HCT116 (cell line): ENCODE measurements at regions not wholly inside any gene's neighbourhood (a gene's known extent, or its start where the extent isn't known, plus 50 kb on each side); places are given as distances from the start of the nearest gene placed in this dataset.

ENCODE experiments used
- ATAC-seq: fragments of 200-7000 bp; cut with Tn5 transposase; 2 replicates; pipeline ENCODE4 v1.9.1; 2020; ENCODE audit warnings: mild to moderate bottlenecking, moderate library complexity
- BruUV-seq: library from RNA; stranded (reverse); fragments of 400-500 nt; replicated peaks from 2 replicates; lab custom pipeline; 2021; lab: Mats Ljungman, UMichigan
- CTCF ChIA-PET: fragments of 300-600 bp; sonication (Branson Sonifier 250); formaldehyde crosslinking; loops from one replicate; lab custom pipeline; 2021; ENCODE audit warnings: antibody characterized with exemption; lab: Charles Lee
- POLR2A ChIA-PET: fragments of 300-600, 350-600 bp; sonication (Branson Sonifier 250); formaldehyde crosslinking; loops from one replicate; lab custom pipeline; 2021; ENCODE audit warnings: antibody characterized with exemption; lab: Charles Lee
- RAD21 ChIA-PET, 2 experiments: fragments of 300-600 bp; sonication (Branson Sonifier 250); formaldehyde crosslinking; loops; one replicate each; lab custom pipeline; 2023; ENCODE audit warnings: low total read pairs in 2 of 2; ENCODE audit not compliant: uncharacterized antibody in 2 of 2, unreplicated experiment in 2 of 2, low non-redundant PET in 1 of 2; lab: Charles Lee
- DNase-seq: peaks from one replicate; pipeline ENCODE4 v3.0.0-alpha.2; 2010; ENCODE audit warnings: low read depth, low spot score
- H2AFZ ChIP-seq: fragments of 200-600 bp; shearing (Covaris generic), sonication (generic); 2 replicates; pipeline ENCODE4 v1.6.1; 2017; ENCODE audit warnings: low read depth, mixed run types, mixed read lengths, antibody characterized with exemption, low read length; ENCODE audit not compliant: poor library complexity, severe bottlenecking
- H3K27ac ChIP-seq: 2 replicates; pipeline ENCODE4 v1.5.1; 2012; ENCODE audit warnings: low read depth, low read length
- H3K27me3 ChIP-seq: fragments of 200-600 bp; sonication (generic); 2 replicates; pipeline ENCODE4 v1.6.1; 2016; ENCODE audit warnings: mixed run types, low read length, mixed read lengths; ENCODE audit not compliant: insufficient read depth
- H3K36me3 ChIP-seq, 2 experiments: fragments of 200-500 bp in 1 of 2; fragments of 200-600 bp in 1 of 2; sonication (Bioruptor generic) in 1 of 2; sonication (generic) in 1 of 2; 2 replicates each; pipeline versions ENCODE4 v1.5.1 to v1.6.1; 2014 to 2016; ENCODE audit warnings: low read length in 2 of 2, inconsistent platforms in 1 of 2, mixed read lengths in 1 of 2, mixed run types in 1 of 2; ENCODE audit not compliant: insufficient read depth in 2 of 2, control insufficient read depth in 1 of 2
- H3K4me1 ChIP-seq, 2 experiments: fragments of 200-600 bp in 1 of 2; sonication (generic) in 1 of 2; 2 replicates each; pipeline versions ENCODE4 v1.5.1 to v1.6.1; 2012 to 2017; ENCODE audit warnings: low read length in 2 of 2, inconsistent platforms in 1 of 2, mild to moderate bottlenecking in 1 of 2, mixed read lengths in 1 of 2, mixed run types in 1 of 2, moderate library complexity in 1 of 2; ENCODE audit not compliant: insufficient read depth in 2 of 2, control insufficient read depth in 1 of 2
- H3K4me2 ChIP-seq: fragments of 200-600 bp; sonication (generic); 2 replicates; pipeline ENCODE4 v1.6.1; 2017; ENCODE audit warnings: mixed run types, low read length, mixed read lengths
- H3K4me3 ChIP-seq, 2 experiments: fragments of 200-600 bp in 1 of 2; sonication (generic) in 1 of 2; replicated peaks in 1 of 2; 2 replicates each; pipeline ENCODE4 v1.5.1; 2011 to 2016; ENCODE audit warnings: low read length in 2 of 2, control low read depth in 1 of 2, low read depth in 1 of 2, mild to moderate bottlenecking in 1 of 2, mixed read lengths in 1 of 2, mixed run types in 1 of 2
- H3K79me2 ChIP-seq: fragments of 200-600 bp; sonication (generic); 2 replicates; pipeline ENCODE4 v1.6.1; 2017; ENCODE audit warnings: mild to moderate bottlenecking, mixed run types, low read length, moderate library complexity, mixed read lengths; ENCODE audit not compliant: insufficient read depth
- H3K9ac ChIP-seq: fragments of 200-600 bp; sonication (generic); 2 replicates; pipeline ENCODE4 v1.6.1; 2016; ENCODE audit warnings: low read length, mixed read lengths
- H3K9me2 ChIP-seq: fragments of 200-600 bp; sonication (generic), shearing (Covaris generic); 2 replicates; pipeline ENCODE4 v1.6.1; 2017; ENCODE audit warnings: mixed run types, mild to moderate bottlenecking, moderate library complexity; ENCODE audit not compliant: insufficient read depth
- H3K9me3 ChIP-seq, 2 experiments: fragments of 200-500 bp in 1 of 2; fragments of 200-600 bp in 1 of 2; sonication (Bioruptor generic) in 1 of 2; sonication (generic) in 1 of 2; 2 replicates each; pipeline ENCODE4 v1.6.1; 2014 to 2017; ENCODE audit warnings: low read length in 2 of 2, mixed read lengths in 2 of 2, inconsistent platforms in 1 of 2, low read depth in 1 of 2, mild to moderate bottlenecking in 1 of 2, mixed run types in 1 of 2, moderate library complexity in 1 of 2; ENCODE audit not compliant: control insufficient read depth in 1 of 2, insufficient read depth in 1 of 2
- H4K20me1 ChIP-seq: fragments of 200-600 bp; sonication (generic), shearing (Covaris generic); 2 replicates; pipeline ENCODE4 v1.6.1; 2017; ENCODE audit warnings: mixed run types, mild to moderate bottlenecking, moderate library complexity; ENCODE audit not compliant: insufficient read depth
- ATF3 ChIP-seq: IDR thresholded peaks from 2 replicates; pipeline ENCODE4 v1.6.1; 2012
- CBX3 ChIP-seq: IDR thresholded peaks from 2 replicates; pipeline ENCODE4 v1.6.1; 2012; ENCODE audit warnings: low read depth
- CEBPB ChIP-seq: IDR thresholded peaks from 2 replicates; pipeline ENCODE4 v1.6.1; 2012; ENCODE audit warnings: low read depth
- EGR1 ChIP-seq: IDR thresholded peaks from 2 replicates; pipeline ENCODE4 v1.6.1; 2012; ENCODE audit warnings: low read depth
- ELF1 ChIP-seq: IDR thresholded peaks from 2 replicates; pipeline ENCODE4 v1.6.1; 2012; ENCODE audit warnings: low read depth, borderline replicate concordance
- EZH2 ChIP-seq: fragments of 200-600 bp; sonication (generic); IDR thresholded peaks from 2 replicates; pipeline ENCODE4 v1.6.1; 2017; ENCODE audit warnings: antibody characterized with exemption, mixed run types
- EZH2phosphoT487 ChIP-seq: fragments of 200-600 bp; IDR thresholded peaks from 2 replicates; pipeline ENCODE4 v1.6.1; 2018; ENCODE audit warnings: antibody characterized with exemption, borderline replicate concordance
- FOSL1 ChIP-seq: IDR thresholded peaks from 2 replicates; pipeline ENCODE4 v1.6.1; 2012; ENCODE audit warnings: low read depth
- JUND ChIP-seq: IDR thresholded peaks from 2 replicates; pipeline ENCODE4 v1.6.1; 2012
- POLR2A ChIP-seq: IDR thresholded peaks from 2 replicates; pipeline ENCODE4 v1.7.0; 2011; ENCODE audit warnings: borderline replicate concordance; ENCODE audit not compliant: insufficient read depth, insufficient read length; ENCODE audit errors: extremely low read depth
- RAD21 ChIP-seq: IDR thresholded peaks from 2 replicates; pipeline ENCODE4 v1.6.1; 2012; ENCODE audit warnings: low read depth, mild to moderate bottlenecking
- REST ChIP-seq: IDR thresholded peaks from 2 replicates; pipeline ENCODE4 v1.6.1; 2012; ENCODE audit warnings: low read depth
- SIN3A ChIP-seq: IDR thresholded peaks from 2 replicates; pipeline ENCODE4 v1.6.1; 2012; ENCODE audit warnings: low read depth
- SP1 ChIP-seq: IDR thresholded peaks from 2 replicates; pipeline ENCODE4 v1.6.1; 2012; ENCODE audit warnings: low read depth
- SRF ChIP-seq: IDR thresholded peaks from 2 replicates; pipeline ENCODE4 v1.6.1; 2012; ENCODE audit warnings: low read depth
- TCF7L2 ChIP-seq: IDR thresholded peaks from 2 replicates; pipeline ENCODE4 v1.7.0; 2011; ENCODE audit warnings: borderline replicate concordance, inconsistent platforms; ENCODE audit not compliant: insufficient read depth, insufficient read length; ENCODE audit errors: extremely low read depth
- YY1 ChIP-seq: IDR thresholded peaks from 2 replicates; pipeline ENCODE4 v1.6.1; 2011; ENCODE audit warnings: low read length, low read depth, moderate library complexity, mild to moderate bottlenecking; ENCODE audit not compliant: insufficient replicate concordance; ENCODE audit errors: extremely low read depth
- ZFX ChIP-seq: fragments of 450-650 bp; IDR thresholded peaks from 2 replicates; pipeline ENCODE4 v1.6.1; 2017
- intact Hi-C: fragments of 100-400 bp; cut with micrococcal nuclease; formaldehyde crosslinking; loops from 2 replicates; pipeline ENCODE4 v1.10.0; 2022
- TF ChIP-seq, protein P1 (sequence below), 3 experiments: fragments of 200-600 bp in 1 of 3; sonication (generic) in 1 of 3; IDR thresholded peaks in 2 of 3; conservative IDR thresholded peaks in 1 of 3; 2 replicates each; pipeline ENCODE4 v1.5.1; 2012 to 2017; ENCODE audit warnings: low read depth in 2 of 3, low read length in 2 of 3, antibody characterized with exemption in 1 of 3, borderline replicate concordance in 1 of 3, control low read depth in 1 of 3, mild to moderate bottlenecking in 1 of 3, mixed read lengths in 1 of 3, mixed run types in 1 of 3, moderate library complexity in 1 of 3; ENCODE audit not compliant: insufficient read depth in 1 of 3
- TF ChIP-seq, protein P2 (sequence below): IDR thresholded peaks from 2 replicates; pipeline ENCODE4 v1.6.1; 2011; ENCODE audit warnings: mild to moderate bottlenecking, low read length, moderate library complexity; ENCODE audit not compliant: insufficient replicate concordance; ENCODE audit errors: extremely low read depth
- TF ChIP-seq, protein P3 (sequence below): IDR thresholded peaks from 2 replicates; pipeline ENCODE4 v1.6.1; 2012

GRCh38 chr4:164252286-164252685 lies 501.6 kb upstream of the SMIM31 start (continued):
- TF ChIP-seq, protein P1, sequence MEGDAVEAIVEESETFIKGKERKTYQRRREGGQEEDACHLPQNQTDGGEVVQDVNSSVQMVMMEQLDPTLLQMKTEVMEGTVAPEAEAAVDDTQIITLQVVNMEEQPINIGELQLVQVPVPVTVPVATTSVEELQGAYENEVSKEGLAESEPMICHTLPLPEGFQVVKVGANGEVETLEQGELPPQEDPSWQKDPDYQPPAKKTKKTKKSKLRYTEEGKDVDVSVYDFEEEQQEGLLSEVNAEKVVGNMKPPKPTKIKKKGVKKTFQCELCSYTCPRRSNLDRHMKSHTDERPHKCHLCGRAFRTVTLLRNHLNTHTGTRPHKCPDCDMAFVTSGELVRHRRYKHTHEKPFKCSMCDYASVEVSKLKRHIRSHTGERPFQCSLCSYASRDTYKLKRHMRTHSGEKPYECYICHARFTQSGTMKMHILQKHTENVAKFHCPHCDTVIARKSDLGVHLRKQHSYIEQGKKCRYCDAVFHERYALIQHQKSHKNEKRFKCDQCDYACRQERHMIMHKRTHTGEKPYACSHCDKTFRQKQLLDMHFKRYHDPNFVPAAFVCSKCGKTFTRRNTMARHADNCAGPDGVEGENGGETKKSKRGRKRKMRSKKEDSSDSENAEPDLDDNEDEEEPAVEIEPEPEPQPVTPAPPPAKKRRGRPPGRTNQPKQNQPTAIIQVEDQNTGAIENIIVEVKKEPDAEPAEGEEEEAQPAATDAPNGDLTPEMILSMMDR (IDR thresholded peaks at IDR 0.05 in 2 of 3, conservative IDR thresholded peaks at IDR 0.05 in 1 of 3; ENCODE audit: borderline replicate concordance in 1 of 3, insufficient read depth in 1 of 3, low read depth in 2 of 3, low read length in 2 of 3) = no peak
- no peak for TF ChIP-seq EGR1

DNA sequence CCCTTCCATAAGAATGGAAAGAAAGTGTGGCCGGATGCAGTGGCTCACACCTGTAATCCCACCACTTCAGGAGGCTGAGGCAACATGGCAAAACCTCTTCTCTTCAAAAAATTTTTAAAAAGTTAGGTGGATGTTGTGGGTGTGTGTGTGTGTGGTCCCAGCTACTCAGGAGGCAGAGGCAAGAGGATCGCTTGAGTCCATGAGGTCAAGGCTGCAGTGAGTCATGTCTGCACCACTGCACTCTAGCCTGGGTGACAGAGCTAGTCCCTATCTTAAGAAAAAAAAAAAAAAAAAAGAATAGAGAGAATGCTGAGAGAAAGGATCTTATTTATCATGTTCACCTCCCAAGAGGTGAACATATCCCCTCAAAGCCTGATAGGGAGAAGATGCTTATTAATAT lies 492.1 kb upstream of the SMIM31 start:
- no peak overlapping the region for H3K4me2 ChIP-seq
- H3K4me3 ChIP-seq = no peak overlapping the region
- RAD21 ChIA-PET = no interaction called here
- no peak overlapping the region for H2AFZ ChIP-seq
- H3K9me3 ChIP-seq = no peaks in the 10 kb centered on the region
- no peaks in the 10 kb centered on the region for H3K36me3 ChIP-seq
- BruUV-seq = no TSS peak
- H4K20me1 ChIP-seq = no peaks in the 10 kb centered on the region
- ATAC-seq (no peak), DNase-seq (no peak)
- intact Hi-C loops = no loop called here
- H3K9me2 ChIP-seq = no peaks in the 10 kb centered on the region
- H3K4me1 ChIP-seq = no peaks in the 10 kb centered on the region
- H3K27ac ChIP-seq = no peak overlapping the region
- POLR2A ChIA-PET = no interaction called here
- no peak for TF ChIP-seq EZH2phosphoT487
- no peak for TF ChIP-seq POLR2A
- no peak for TF ChIP-seq RAD21
- no peak for TF ChIP-seq EZH2
- TF ChIP-seq, protein P2, sequence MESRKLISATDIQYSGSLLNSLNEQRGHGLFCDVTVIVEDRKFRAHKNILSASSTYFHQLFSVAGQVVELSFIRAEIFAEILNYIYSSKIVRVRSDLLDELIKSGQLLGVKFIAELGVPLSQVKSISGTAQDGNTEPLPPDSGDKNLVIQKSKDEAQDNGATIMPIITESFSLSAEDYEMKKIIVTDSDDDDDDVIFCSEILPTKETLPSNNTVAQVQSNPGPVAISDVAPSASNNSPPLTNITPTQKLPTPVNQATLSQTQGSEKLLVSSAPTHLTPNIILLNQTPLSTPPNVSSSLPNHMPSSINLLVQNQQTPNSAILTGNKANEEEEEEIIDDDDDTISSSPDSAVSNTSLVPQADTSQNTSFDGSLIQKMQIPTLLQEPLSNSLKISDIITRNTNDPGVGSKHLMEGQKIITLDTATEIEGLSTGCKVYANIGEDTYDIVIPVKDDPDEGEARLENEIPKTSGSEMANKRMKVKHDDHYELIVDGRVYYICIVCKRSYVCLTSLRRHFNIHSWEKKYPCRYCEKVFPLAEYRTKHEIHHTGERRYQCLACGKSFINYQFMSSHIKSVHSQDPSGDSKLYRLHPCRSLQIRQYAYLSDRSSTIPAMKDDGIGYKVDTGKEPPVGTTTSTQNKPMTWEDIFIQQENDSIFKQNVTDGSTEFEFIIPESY = no peak
- TF ChIP-seq TCF7L2 = no peak
- TF ChIP-seq SP1 = no peak
- TF ChIP-seq, protein P3, sequence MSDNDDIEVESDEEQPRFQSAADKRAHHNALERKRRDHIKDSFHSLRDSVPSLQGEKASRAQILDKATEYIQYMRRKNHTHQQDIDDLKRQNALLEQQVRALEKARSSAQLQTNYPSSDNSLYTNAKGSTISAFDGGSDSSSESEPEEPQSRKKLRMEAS = no peak
- no peak for TF ChIP-seq FOSL1
- TF ChIP-seq SRF = no peak
- no peak for TF ChIP-seq REST
- no peak for TF ChIP-seq ZFX
- TF ChIP-seq SIN3A = no peak
- no peak for TF ChIP-seq CEBPB
- TF ChIP-seq JUND = no peak
- no peak for TF ChIP-seq ELF1
- TF ChIP-seq CBX3 = no peak
- TF ChIP-seq YY1 = no peak
- TF ChIP-seq ATF3 = no peak
- no peak overlapping the region for H3K9ac ChIP-seq
- no peaks in the 10 kb centered on the region for H3K27me3 ChIP-seq
- CTCF ChIA-PET = no interaction called here
- H3K79me2 ChIP-seq = no peaks in the 10 kb centered on the region
